ENCODE measurements at regions not wholly inside any gene's neighbourhood (a gene's known extent, or its start where the extent isn't known, plus 50 kb on each side); places are given as distances from the start of the nearest gene placed in this dataset.

GRCh38 chr13:89227356-89227755 is 1556.2 kb downstream of the SLITRK5 start:
- no peak overlapping the region for H3K4ac ChIP-seq (ENCODE audit: low read depth, low read length)
- no peaks in the 10 kb centered on the region for H3K36me3 ChIP-seq (ENCODE audit: control insufficient read depth in 1 of 2, insufficient read depth in 2 of 2, low read length in 2 of 2)
- H3K79me1 ChIP-seq (ENCODE audit: low read length): no peaks in the 10 kb centered on the region
- H3K4me3 ChIP-seq (ENCODE audit: low read depth, low read length): no peak overlapping the region
- DNase-seq: no peak
- H3K9ac ChIP-seq (ENCODE audit: low read length): no peak overlapping the region
- no peak overlapping the region for H3K18ac ChIP-seq (ENCODE audit: low read length)
- no peaks in the 10 kb centered on the region for H3K79me2 ChIP-seq (ENCODE audit: control insufficient read depth, insufficient read depth, low read length, poor library complexity)
- no peak overlapping the region for H3K23ac ChIP-seq (ENCODE audit: low read length)
- no peak overlapping the region for H2BK5ac ChIP-seq (ENCODE audit: low read depth, low read length, poor library complexity)
- H2AK5ac ChIP-seq (ENCODE audit: low read length): no peak overlapping the region
- no peak overlapping the region for H3K14ac ChIP-seq (ENCODE audit: low read length)
- H3K4me1 ChIP-seq (ENCODE audit: control insufficient read depth in 1 of 2, insufficient read depth in 2 of 2, low read length in 2 of 2): no peaks in the 10 kb centered on the region
- no peaks in the 10 kb centered on the region for H3K27me3 ChIP-seq (ENCODE audit: insufficient read depth, low read length)
- H2BK12ac ChIP-seq (ENCODE audit: low read length): no peak overlapping the region
- no CpG with 5 or more reads among the region's 4 CpGs for WGBS (ENCODE audit: extremely low coverage, insufficient coverage, insufficient read length)
- H4K12ac ChIP-seq (ENCODE audit: low read depth, low read length): no peak overlapping the region
- no peak overlapping the region for H3K27ac ChIP-seq (ENCODE audit: low read depth, low read length)
- no peak overlapping the region for H4K91ac ChIP-seq (ENCODE audit: low read depth, low read length)
- H2BK120ac ChIP-seq (ENCODE audit: insufficient read depth, low read length, poor library complexity): no peak overlapping the region
- no peak overlapping the region for H3K4me2 ChIP-seq (ENCODE audit: low read length)
- no peak overlapping the region for H4K8ac ChIP-seq (ENCODE audit: low read depth, low read length)
- H3K9me3 ChIP-seq (ENCODE audit: insufficient read depth, low read depth, low read length): peaks cover 1% of the 10 kb centered on the region
- no peak overlapping the region for H2AFZ ChIP-seq (ENCODE audit: insufficient read depth, low read length, poor library complexity)

- no peaks in the 10 kb centered on the region for H3K9me3 ChIP-seq (ENCODE audit: insufficient read depth, low read depth, low read length)
- no peak overlapping the region for H4K12ac ChIP-seq (ENCODE audit: low read depth, low read length)
- no peak overlapping the region for H2BK5ac ChIP-seq (ENCODE audit: low read depth, low read length, poor library complexity)
- H2BK120ac ChIP-seq (ENCODE audit: insufficient read depth, low read length, poor library complexity): no peak overlapping the region
- H3K4me3 ChIP-seq (ENCODE audit: low read depth, low read length): no peak overlapping the region
- DNase-seq: no peak
- H3K79me2 ChIP-seq (ENCODE audit: control insufficient read depth, insufficient read depth, low read length, poor library complexity): no peaks in the 10 kb centered on the region
- no peaks in the 10 kb centered on the region for H3K4me1 ChIP-seq (ENCODE audit: control insufficient read depth in 1 of 2, insufficient read depth in 2 of 2, low read length in 2 of 2)
- no peak overlapping the region for H3K9ac ChIP-seq (ENCODE audit: low read length)
- WGBS (ENCODE audit: extremely low coverage, insufficient coverage, insufficient read length): no CpG with 5 or more reads among the region's 7 CpGs
- H3K79me1 ChIP-seq (ENCODE audit: low read length): no peaks in the 10 kb centered on the region
- no peaks in the 10 kb centered on the region for H3K27me3 ChIP-seq (ENCODE audit: insufficient read depth, low read length)
- H3K23ac ChIP-seq (ENCODE audit: low read length): no peak overlapping the region
- no peak overlapping the region for H2BK12ac ChIP-seq (ENCODE audit: low read length)
- no peak overlapping the region for H3K27ac ChIP-seq (ENCODE audit: low read depth, low read length)
- H3K4me2 ChIP-seq (ENCODE audit: low read length): no peak overlapping the region
- no peak overlapping the region for H4K91ac ChIP-seq (ENCODE audit: low read depth, low read length)
- no peak overlapping the region for H4K8ac ChIP-seq (ENCODE audit: low read depth, low read length)
- H2AFZ ChIP-seq (ENCODE audit: insufficient read depth, low read length, poor library complexity): no peak overlapping the region
- no peaks in the 10 kb centered on the region for H3K36me3 ChIP-seq (ENCODE audit: control insufficient read depth in 1 of 2, insufficient read depth in 2 of 2, low read length in 2 of 2)
- H2AK5ac ChIP-seq (ENCODE audit: low read length): no peak overlapping the region
- no peak overlapping the region for H3K14ac ChIP-seq (ENCODE audit: low read length)
- H3K4ac ChIP-seq (ENCODE audit: low read depth, low read length): no peak overlapping the region
- H3K18ac ChIP-seq (ENCODE audit: low read length): no peak overlapping the region
These were observed 1567.3 kb downstream of the SLITRK5 start for GRCh38 chr13:89238496-89238895.

GRCh38 chr13:89239361-89240127 is 1568.4 kb downstream of the SLITRK5 start:
- no peaks in the 10 kb centered on the region for H3K27me3 ChIP-seq (ENCODE audit: insufficient read depth, low read length)
- DNase-seq: no peak
- H3K27ac ChIP-seq (ENCODE audit: low read depth, low read length): no peak overlapping the region
- H3K18ac ChIP-seq (ENCODE audit: low read length): no peak overlapping the region
- no peak overlapping the region for H2BK120ac ChIP-seq (ENCODE audit: insufficient read depth, low read length, poor library complexity)
- no peaks in the 10 kb centered on the region for H3K36me3 ChIP-seq (ENCODE audit: control insufficient read depth in 1 of 2, insufficient read depth in 2 of 2, low read length in 2 of 2)
- H3K79me1 ChIP-seq (ENCODE audit: low read length): no peaks in the 10 kb centered on the region
- no peak overlapping the region for H4K12ac ChIP-seq (ENCODE audit: low read depth, low read length)
- no peak overlapping the region for H3K4me2 ChIP-seq (ENCODE audit: low read length)
- H3K4me3 ChIP-seq (ENCODE audit: low read depth, low read length): no peak overlapping the region
- no peak overlapping the region for H4K8ac ChIP-seq (ENCODE audit: low read depth, low read length)
- H4K91ac ChIP-seq (ENCODE audit: low read depth, low read length): no peak overlapping the region
- no peak overlapping the region for H3K4ac ChIP-seq (ENCODE audit: low read depth, low read length)
- H3K14ac ChIP-seq (ENCODE audit: low read length): no peak overlapping the region
- no peak overlapping the region for H2AFZ ChIP-seq (ENCODE audit: insufficient read depth, low read length, poor library complexity)
- WGBS (ENCODE audit: extremely low coverage, insufficient coverage, insufficient read length): no CpG with 5 or more reads among the region's 1 CpG
- H2AK5ac ChIP-seq (ENCODE audit: low read length): no peak overlapping the region
- no peak overlapping the region for H3K9ac ChIP-seq (ENCODE audit: low read length)
- no peak overlapping the region for H2BK5ac ChIP-seq (ENCODE audit: low read depth, low read length, poor library complexity)
- H3K79me2 ChIP-seq (ENCODE audit: control insufficient read depth, insufficient read depth, low read length, poor library complexity): no peaks in the 10 kb centered on the region
- no peak overlapping the region for H2BK12ac ChIP-seq (ENCODE audit: low read length)
- no peak overlapping the region for H3K23ac ChIP-seq (ENCODE audit: low read length)
- H3K4me1 ChIP-seq (ENCODE audit: control insufficient read depth in 1 of 2, insufficient read depth in 2 of 2, low read length in 2 of 2): no peaks in the 10 kb centered on the region
- H3K9me3 ChIP-seq (ENCODE audit: insufficient read depth, low read depth, low read length): no peaks in the 10 kb centered on the region

GRCh38 chr13:89255844-89256406 is 1584.8 kb downstream of the SLITRK5 start:
- no peak overlapping the region for H3K9ac ChIP-seq (ENCODE audit: low read length)
- no peaks in the 10 kb centered on the region for H3K27me3 ChIP-seq (ENCODE audit: insufficient read depth, low read length)
- H2BK120ac ChIP-seq (ENCODE audit: insufficient read depth, low read length, poor library complexity): no peak overlapping the region
- no peaks in the 10 kb centered on the region for H3K79me1 ChIP-seq (ENCODE audit: low read length)
- H3K14ac ChIP-seq (ENCODE audit: low read length): no peak overlapping the region
- no peak overlapping the region for H3K4me3 ChIP-seq (ENCODE audit: low read depth, low read length)
- H2BK5ac ChIP-seq (ENCODE audit: low read depth, low read length, poor library complexity): no peak overlapping the region
- H4K91ac ChIP-seq (ENCODE audit: low read depth, low read length): no peak overlapping the region
- H2AFZ ChIP-seq (ENCODE audit: insufficient read depth, low read length, poor library complexity): no peak overlapping the region
- H4K12ac ChIP-seq (ENCODE audit: low read depth, low read length): no peak overlapping the region
- H3K4me2 ChIP-seq (ENCODE audit: low read length): no peak overlapping the region
- WGBS (ENCODE audit: extremely low coverage, insufficient coverage, insufficient read length): no CpG with 5 or more reads among the region's 3 CpGs
- no peaks in the 10 kb centered on the region for H3K4me1 ChIP-seq (ENCODE audit: control insufficient read depth in 1 of 2, insufficient read depth in 2 of 2, low read length in 2 of 2)
- no peak overlapping the region for H3K4ac ChIP-seq (ENCODE audit: low read depth, low read length)
- H4K8ac ChIP-seq (ENCODE audit: low read depth, low read length): no peak overlapping the region
- H3K79me2 ChIP-seq (ENCODE audit: control insufficient read depth, insufficient read depth, low read length, poor library complexity): no peaks in the 10 kb centered on the region
- DNase-seq: no peak
- no peaks in the 10 kb centered on the region for H3K36me3 ChIP-seq (ENCODE audit: control insufficient read depth in 1 of 2, insufficient read depth in 2 of 2, low read length in 2 of 2)
- no peak overlapping the region for H2BK12ac ChIP-seq (ENCODE audit: low read length)
- no peak overlapping the region for H2AK5ac ChIP-seq (ENCODE audit: low read length)
- no peaks in the 10 kb centered on the region for H3K9me3 ChIP-seq (ENCODE audit: insufficient read depth, low read depth, low read length)
- H3K23ac ChIP-seq (ENCODE audit: low read length): no peak overlapping the region
- H3K18ac ChIP-seq (ENCODE audit: low read length): no peak overlapping the region
- no peak overlapping the region for H3K27ac ChIP-seq (ENCODE audit: low read depth, low read length)

All from trophoblast cell (in vitro differentiated cells and primary cell).